Neutrophil (primary cell): ENCODE measurements at regions not wholly inside any gene's neighbourhood (a gene's known extent, or its start where the extent isn't known, plus 50 kb on each side); places are given as distances from the start of the nearest gene placed in this dataset.

ENCODE experiments used
- H3K27ac ChIP-seq: fragments of 200-600 bp; sonication (generic); 2 replicates; pipeline ENCODE4 v1.5.1; 2016; ENCODE audit warnings: mild to moderate bottlenecking, moderate library complexity
- H3K27me3 ChIP-seq: fragments of 200-600 bp; sonication (generic); 2 replicates; pipeline ENCODE4 v1.6.0; 2016; ENCODE audit warnings: mild to moderate bottlenecking
- H3K36me3 ChIP-seq: fragments of 200-600 bp; sonication (generic); 2 replicates; pipeline ENCODE4 v1.5.1; 2017
- H3K4me1 ChIP-seq, 2 experiments: fragments of 200-600 bp in 1 of 2; sonication (generic) in 1 of 2; 1 replicate in 1 of 2; 2 replicates in 1 of 2; pipeline versions ENCODE4 v1.5.1 to v1.6.1; 2013 to 2016; ENCODE audit warnings: low read depth in 1 of 2, low read length in 1 of 2, mild to moderate bottlenecking in 1 of 2, moderate library complexity in 1 of 2; ENCODE audit not compliant: control insufficient read depth in 1 of 2, insufficient read depth in 1 of 2
- H3K4me3 ChIP-seq, 2 experiments: fragments of 200-600 bp in 1 of 2; sonication (generic) in 1 of 2; 1 replicate in 1 of 2; 2 replicates in 1 of 2; pipeline ENCODE4 v1.5.1; 2013 to 2016; ENCODE audit warnings: low read depth in 1 of 2, low read length in 1 of 2, mild to moderate bottlenecking in 1 of 2, moderate library complexity in 1 of 2
- H3K9me3 ChIP-seq: fragments of 200-600 bp; sonication (generic); 2 replicates; pipeline ENCODE4 v1.5.1; 2016
- CTCF ChIP-seq: fragments of 200-600 bp; sonication (generic); IDR thresholded peaks from 2 replicates; pipeline ENCODE4 v1.5.1; 2016; ENCODE audit warnings: antibody characterized with exemption

DNA sequence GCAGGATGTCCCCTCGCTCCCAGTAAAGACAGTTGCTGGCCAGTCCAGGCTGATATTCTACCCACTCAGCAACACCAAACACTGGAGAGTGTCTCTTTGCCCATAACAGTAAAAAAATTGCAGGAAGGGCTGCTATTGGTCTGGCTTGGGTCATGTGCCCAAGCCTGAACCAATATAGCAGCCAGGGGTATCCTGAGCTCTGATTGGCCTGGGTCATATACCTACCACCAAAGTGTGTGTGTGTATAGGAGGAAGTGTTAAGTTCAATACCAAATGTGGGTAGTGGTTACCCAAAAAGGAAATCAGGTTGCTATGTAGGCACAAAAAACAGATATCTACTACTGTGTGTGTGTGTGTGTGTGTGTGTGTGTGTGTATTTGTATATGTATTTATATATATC, 373.2 kb downstream of the BCOR start:
- no peaks in the 10 kb centered on the region for H3K4me1 ChIP-seq
- no peak overlapping the region for H3K27ac ChIP-seq
- no peak overlapping the region for H3K4me3 ChIP-seq
- H3K27me3 ChIP-seq: no peaks in the 10 kb centered on the region
- TF ChIP-seq CTCF: no peak
- H3K36me3 ChIP-seq: no peaks in the 10 kb centered on the region
- no peaks in the 10 kb centered on the region for H3K9me3 ChIP-seq

DNA sequence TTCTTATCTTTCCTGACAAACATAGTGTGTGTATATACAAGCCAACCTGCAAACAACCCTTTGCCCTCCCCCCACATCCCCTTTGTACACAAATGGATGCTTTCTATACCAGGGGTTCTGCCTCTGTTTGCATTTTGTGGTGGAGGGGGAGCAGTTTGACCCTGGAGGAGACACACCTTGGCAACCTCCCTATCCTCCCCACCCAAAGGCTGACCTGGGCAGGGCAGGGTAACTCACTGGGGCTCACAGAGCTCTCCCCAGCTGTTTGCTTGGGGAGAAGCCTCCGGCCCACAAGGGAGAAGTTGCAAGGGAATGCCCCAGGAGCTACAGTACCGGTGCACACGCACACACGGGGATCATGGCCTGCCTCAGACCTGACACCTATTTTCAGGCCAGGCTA, 372.6 kb downstream of the BCOR start:
- H3K4me3 ChIP-seq: no peak overlapping the region
- H3K27me3 ChIP-seq: no peaks in the 10 kb centered on the region
- TF ChIP-seq CTCF: no peak
- H3K4me1 ChIP-seq: peaks cover 0 to 3% of the 10 kb centered on the region in 2 experiments
- no peak overlapping the region for H3K27ac ChIP-seq
- H3K9me3 ChIP-seq: no peaks in the 10 kb centered on the region
- H3K36me3 ChIP-seq: no peaks in the 10 kb centered on the region

DNA sequence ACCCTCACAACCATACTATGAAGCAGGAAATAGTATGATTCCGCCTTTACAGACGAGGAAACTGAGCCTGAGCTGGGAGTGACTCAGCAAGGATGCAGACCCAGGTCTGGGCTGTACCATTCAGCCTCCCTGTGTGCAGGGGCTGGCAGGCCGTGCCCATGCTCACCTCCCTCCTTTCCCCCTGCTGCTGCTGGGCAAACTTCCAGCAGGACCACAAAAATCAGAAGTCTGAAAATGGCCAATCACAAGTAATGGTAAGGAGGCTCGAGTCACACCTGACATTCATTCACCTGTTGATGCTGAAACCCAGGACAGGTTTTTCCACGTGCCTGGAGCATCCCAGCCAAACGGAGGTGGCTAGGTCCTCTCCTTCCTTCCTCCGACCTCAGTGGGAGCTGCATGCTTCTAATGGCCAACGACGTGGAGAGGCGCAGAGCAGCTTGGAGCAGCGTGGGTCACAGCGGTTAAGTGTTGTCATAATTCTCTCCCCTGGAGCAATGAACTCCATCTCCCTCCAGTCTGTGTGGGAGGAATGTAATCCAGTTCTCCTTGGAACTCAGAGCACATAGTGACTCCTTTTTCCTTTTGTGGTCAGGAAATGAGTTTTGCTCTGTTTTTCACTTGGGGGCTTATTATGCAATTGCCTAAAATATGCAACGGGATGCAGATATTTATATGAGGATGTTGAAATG, 371.7 kb downstream of the BCOR start:
- H3K36me3 ChIP-seq: no peaks in the 10 kb centered on the region
- H3K27ac ChIP-seq: no peak overlapping the region
- H3K4me3 ChIP-seq: no peak overlapping the region
- no peaks in the 10 kb centered on the region for H3K9me3 ChIP-seq
- no peak for TF ChIP-seq CTCF
- H3K27me3 ChIP-seq: no peaks in the 10 kb centered on the region
- H3K4me1 ChIP-seq: peaks cover 9 to 12% of the 10 kb centered on the region in 2 experiments

GRCh38 chrX:39726771-39727170, 371.0 kb downstream of the BCOR start:
- Histone ChIP-seq H3K9me3 (no peaks in the 10 kb centered on the region), H3K27me3 (no peaks in the 10 kb centered on the region)

DNA sequence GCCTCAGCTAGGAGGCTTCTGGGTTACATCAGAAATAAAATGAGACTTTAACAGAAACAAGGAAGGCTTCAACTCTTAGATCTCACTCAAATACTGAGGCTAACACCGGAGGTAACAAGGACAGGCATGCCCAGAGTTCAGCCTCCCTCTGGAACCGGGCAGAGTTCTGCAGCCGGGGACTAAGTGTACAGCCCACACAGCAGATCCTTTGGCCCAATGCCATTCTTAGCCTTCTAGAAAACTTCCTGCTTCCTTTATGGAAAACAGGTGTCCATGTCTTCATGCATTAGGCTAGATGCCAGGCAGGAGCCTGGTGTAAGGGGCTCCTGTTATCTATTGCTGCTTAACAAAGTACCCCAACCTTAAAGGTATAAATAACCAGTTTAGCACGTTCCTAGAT, 369.7 kb downstream of the BCOR start:
- Histone ChIP-seq H3K4me1 (peaks cover 11 to 14% of the 10 kb centered on the region in 2 experiments), H3K36me3 (no peaks in the 10 kb centered on the region), H3K27ac (no peak overlapping the region), H3K9me3 (no peaks in the 10 kb centered on the region), H3K4me3 (no peak overlapping the region), H3K27me3 (no peaks in the 10 kb centered on the region)
- TF ChIP-seq CTCF: no peak

More at GRCh38 chrX:39726771-39727170, 371.0 kb downstream of the BCOR start:
- Histone ChIP-seq H3K27ac (no peak overlapping the region), H3K4me3 (no peak overlapping the region), H3K36me3 (no peaks in the 10 kb centered on the region), H3K4me1 (peaks cover 11 to 14% of the 10 kb centered on the region in 2 experiments)
- TF ChIP-seq CTCF: no peak
